Adrenal gland (tissue), 9 donors: ENCODE measurements at regions not wholly inside any gene's neighbourhood (a gene's known extent, or its start where the extent isn't known, plus 50 kb on each side); places are given as distances from the start of the nearest gene placed in this dataset.

Source experiments
- DNase-seq, 7 donors: peaks; one replicate each; pipeline ENCODE4 v3.0.0-alpha.2; 2019 to 2020
- H3K27ac ChIP-seq, 5 donors: fragments of 200-600 bp; sonication (generic) in 4 of 5; 1 replicate in 3 of 5; 2 replicates in 2 of 5; pipeline versions ENCODE4 v1.5.1 to v1.8.0; 2016 to 2020; ENCODE audit warnings: mild to moderate bottlenecking in 1 of 5
- H3K27me3 ChIP-seq: fragments of 200-600 bp; 2 replicates; pipeline ENCODE4 v1.8.0; 2021
- H3K36me3 ChIP-seq, 2 donors: fragments of 200-600 bp; replicated peaks in 1 of 2; 1 replicate in 1 of 2; 2 replicates in 1 of 2; pipeline versions ENCODE4 v1.5.1 to v1.8.0; 2018 to 2022
- H3K4me1 ChIP-seq, 2 donors: fragments of 200-600 bp; replicated peaks in 1 of 2; 1 replicate in 1 of 2; 2 replicates in 1 of 2; pipeline versions ENCODE4 v1.5.1 to v1.8.0; 2018 to 2021
- H3K4me3 ChIP-seq, 4 donors: fragments of 200-600 bp; sonication (generic) in 3 of 4; one replicate each; pipeline ENCODE4 v1.5.1; 2016 to 2018
- H3K9me3 ChIP-seq, 3 donors: fragments of 200-600 bp; sonication (generic) in 1 of 3; replicated peaks in 1 of 3; 1 replicate in 2 of 3; 2 replicates in 1 of 3; pipeline versions ENCODE4 v1.5.1 to v1.8.0; 2016 to 2021
- CTCF ChIP-seq, 6 experiments: fragments of 450-650 bp in 4 of 6; fragments of 200-600 bp in 2 of 6; sonication (generic) in 1 of 6; IDR thresholded peaks; 1 replicate in 5 of 6; 2 replicates in 1 of 6; pipeline versions ENCODE4 v1.5.1 to v1.8.0; 2016 to 2021; ENCODE audit warnings: antibody characterized with exemption in 6 of 6, mild to moderate bottlenecking in 2 of 6, moderate library complexity in 1 of 6
- POLR2A ChIP-seq, 2 donors: fragments of 450-650 bp; IDR thresholded peaks; one replicate each; pipeline ENCODE4 v1.6.1; 2017; ENCODE audit warnings: antibody characterized with exemption in 2 of 2, mild to moderate bottlenecking in 2 of 2, moderate library complexity in 1 of 2
- WGBS, 4 donors: extraction: QIAGEN DNeasy Blood & Tissue Kit in 2 of 4; methylation state at CpG; one replicate each; pipeline versions ENCODE4 v1.1.5 to v1.1.7; 2013 to 2017; 5-methylcytosine and 5-hydroxymethylcytosine counted together
- intact Hi-C, 2 donors: fragments of 100-400 bp; cut with DNase I; formaldehyde crosslinking; loops; one replicate each; pipeline versions ENCODE4 v1.14.1 to v1.15.0; 2022 to 2023
- donor health status: healthy with polysubstance abuse.
- donor health status: Bipolar disorder and iron deficiency.
- donor health status: DM: yes; HTN: yes; CAD: no.
- donor health status: DM: no; HTN: no; CAD: no.
- donor health status: DM: no; HTN: no; CAD: no.

GRCh38 chr18:39515299-39515698 lies 1949.7 kb upstream of the CELF4 start:
- 83 to 95% (median 90%) methylated on average over 3 of the region's 3 CpGs for WGBS, 4 donors
- Histone ChIP-seq H3K4me1 (no peaks in the 10 kb centered on the region), H3K27ac (no peak overlapping the region), H3K36me3 (no peaks in the 10 kb centered on the region), H3K9me3 (no peaks in the 10 kb centered on the region), H3K27me3 (no peaks in the 10 kb centered on the region), H3K4me3 (no peak overlapping the region)
- TF ChIP-seq CTCF (IDR thresholded peaks at IDR 0.05) (no peak), POLR2A (IDR thresholded peaks at IDR 0.05) (no peak)
- DNase-seq, result no peak
- intact Hi-C loops, result no loop called here

- Histone ChIP-seq H3K27ac (no peak overlapping the region), H3K9me3 (no peaks in the 10 kb centered on the region), H3K27me3 (no peaks in the 10 kb centered on the region), H3K4me1 (no peaks in the 10 kb centered on the region), H3K4me3 (no peak overlapping the region), H3K36me3 (no peaks in the 10 kb centered on the region)
- no peak for DNase-seq
- WGBS, 4 donors, result 38 to 60% (median 43%) methylated on average over 3 of the region's 3 CpGs
- no peak for TF ChIP-seq CTCF (IDR thresholded peaks at IDR 0.05)
- no peak for TF ChIP-seq POLR2A (IDR thresholded peaks at IDR 0.05)
- intact Hi-C loops, result no loop called here
Observed at GRCh38 chr18:39513186-39513585, 1947.6 kb upstream of the CELF4 start.

GRCh38 chr18:39506581-39507330 lies 1941.2 kb upstream of the CELF4 start:
- DNase-seq, result no peak
- no peak overlapping the region for H3K27ac ChIP-seq
- 67 to 81% (median 73%) methylated on average over 5 of the region's 5 CpGs for WGBS, 4 donors
- no peaks in the 10 kb centered on the region for H3K4me1 ChIP-seq
- intact Hi-C loops, result no loop called here
- no peak overlapping the region for H3K4me3 ChIP-seq
- H3K36me3 ChIP-seq, result no peaks in the 10 kb centered on the region
- no peaks in the 10 kb centered on the region for H3K27me3 ChIP-seq
- no peaks in the 10 kb centered on the region for H3K9me3 ChIP-seq
- TF ChIP-seq CTCF (IDR thresholded peaks at IDR 0.05) (no peak), POLR2A (IDR thresholded peaks at IDR 0.05) (no peak)

GRCh38 chr18:39500306-39500705 lies 1934.7 kb upstream of the CELF4 start:
- intact Hi-C loops, result no loop called here
- 77 to 86% (median 81%) methylated on average over 3 of the region's 3 CpGs for WGBS, 4 donors
- Histone ChIP-seq H3K36me3 (no peaks in the 10 kb centered on the region), H3K9me3 (no peaks in the 10 kb centered on the region), H3K4me1 (no peaks in the 10 kb centered on the region), H3K27me3 (no peaks in the 10 kb centered on the region), H3K4me3 (no peak overlapping the region), H3K27ac (no peak overlapping the region)
- no peak for DNase-seq
- TF ChIP-seq POLR2A (IDR thresholded peaks at IDR 0.05) (no peak), CTCF (IDR thresholded peaks at IDR 0.05) (no peak)
